Neural progenitor cell (in vitro differentiated cells): ENCODE measurements at regions not wholly inside any gene's neighbourhood (a gene's known extent, or its start where the extent isn't known, plus 50 kb on each side); places are given as distances from the start of the nearest gene placed in this dataset.

ENCODE experiments used
- DNase-seq: peaks from one replicate; pipeline ENCODE4 v3.0.0-alpha.2; 2016; ENCODE audit warnings: low spot score
- H2AFZ ChIP-seq: fragments of 200-600 bp; sonication (generic); replicated peaks from 2 replicates; pipeline ENCODE4 v1.6.1; 2016; ENCODE audit warnings: antibody characterized with exemption
- H3F3A ChIP-seq: fragments of 200-600 bp; sonication (generic); 2 replicates; pipeline ENCODE4 v1.6.1; 2016; ENCODE audit warnings: antibody characterized with exemption, low read depth
- H3K27ac ChIP-seq: fragments of 200-600 bp; sonication (generic); 2 replicates; pipeline ENCODE4 v1.5.1; 2016; ENCODE audit warnings: mild to moderate bottlenecking
- H3K27me3 ChIP-seq: fragments of 200-600 bp; sonication (generic); 2 replicates; pipeline ENCODE4 v1.6.1; 2016; ENCODE audit warnings: mild to moderate bottlenecking, moderate library complexity
- H3K36me3 ChIP-seq: fragments of 200-600 bp; sonication (generic); 2 replicates; pipeline ENCODE4 v1.5.1; 2016
- H3K4me1 ChIP-seq: fragments of 200-600 bp; sonication (generic); 2 replicates; pipeline ENCODE4 v1.6.1; 2016; ENCODE audit warnings: mixed run types
- H3K4me2 ChIP-seq: fragments of 200-600 bp; sonication (generic); 2 replicates; pipeline ENCODE4 v1.6.1; 2016
- H3K4me3 ChIP-seq: fragments of 200-600 bp; sonication (generic); 2 replicates; pipeline ENCODE4 v1.5.1; 2016
- H3K79me2 ChIP-seq: fragments of 200-600 bp; sonication (generic); 2 replicates; pipeline ENCODE4 v1.6.1; 2016; ENCODE audit warnings: low read depth
- H3K9ac ChIP-seq: fragments of 200-600 bp; sonication (generic); 2 replicates; pipeline ENCODE4 v1.6.1; 2016
- H3K9me3 ChIP-seq: fragments of 200-600 bp; sonication (generic); 2 replicates; pipeline ENCODE4 v1.5.1; 2016; ENCODE audit warnings: low read depth
- H4K20me1 ChIP-seq: fragments of 200-600 bp; sonication (generic); 2 replicates; pipeline ENCODE4 v1.6.1; 2016; ENCODE audit warnings: low read depth
- H3K27ac Mint-ChIP-seq: 3 replicates; pipeline ENCODE4 v1.8.0; 2021; ENCODE audit warnings: mixed read lengths
- H3K27me3 Mint-ChIP-seq: 2 replicates; pipeline ENCODE4 v1.8.0; 2022; ENCODE audit warnings: low read depth, mild to moderate bottlenecking, inconsistent platforms, moderate library complexity, mixed read lengths; ENCODE audit not compliant: insufficient read depth
- H3K36me3 Mint-ChIP-seq: 3 replicates; pipeline ENCODE4 v1.8.0; 2021; ENCODE audit warnings: mixed read lengths
- H3K4me1 Mint-ChIP-seq: 3 replicates; pipeline ENCODE4 v1.8.0; 2021; ENCODE audit warnings: mixed read lengths
- H3K4me3 Mint-ChIP-seq: 3 replicates; pipeline ENCODE4 v1.8.0; 2021; ENCODE audit warnings: mild to moderate bottlenecking, moderate library complexity, mixed read lengths
- H3K9me3 Mint-ChIP-seq: 3 replicates; pipeline ENCODE4 v1.8.0; 2020; ENCODE audit warnings: mixed read lengths
- EZH2 ChIP-seq: fragments of 200-600 bp; sonication (generic); IDR thresholded peaks from 2 replicates; pipeline ENCODE4 v1.6.1; 2017; ENCODE audit warnings: antibody characterized with exemption, mild to moderate bottlenecking, moderate library complexity
- EZH2phosphoT487 ChIP-seq: fragments of 200-600 bp; sonication (generic); IDR thresholded peaks from 2 replicates; pipeline ENCODE4 v1.6.1; 2017; ENCODE audit warnings: antibody characterized with exemption
- TF ChIP-seq, protein P1 (sequence below): fragments of 200-600 bp; sonication (generic); IDR thresholded peaks from 2 replicates; pipeline ENCODE4 v1.5.1; 2017; ENCODE audit warnings: antibody characterized with exemption, mild to moderate bottlenecking

- H4K20me1 ChIP-seq, result no peaks in the 10 kb centered on the region
- TF ChIP-seq EZH2phosphoT487, result no peak
- TF ChIP-seq, protein P1, sequence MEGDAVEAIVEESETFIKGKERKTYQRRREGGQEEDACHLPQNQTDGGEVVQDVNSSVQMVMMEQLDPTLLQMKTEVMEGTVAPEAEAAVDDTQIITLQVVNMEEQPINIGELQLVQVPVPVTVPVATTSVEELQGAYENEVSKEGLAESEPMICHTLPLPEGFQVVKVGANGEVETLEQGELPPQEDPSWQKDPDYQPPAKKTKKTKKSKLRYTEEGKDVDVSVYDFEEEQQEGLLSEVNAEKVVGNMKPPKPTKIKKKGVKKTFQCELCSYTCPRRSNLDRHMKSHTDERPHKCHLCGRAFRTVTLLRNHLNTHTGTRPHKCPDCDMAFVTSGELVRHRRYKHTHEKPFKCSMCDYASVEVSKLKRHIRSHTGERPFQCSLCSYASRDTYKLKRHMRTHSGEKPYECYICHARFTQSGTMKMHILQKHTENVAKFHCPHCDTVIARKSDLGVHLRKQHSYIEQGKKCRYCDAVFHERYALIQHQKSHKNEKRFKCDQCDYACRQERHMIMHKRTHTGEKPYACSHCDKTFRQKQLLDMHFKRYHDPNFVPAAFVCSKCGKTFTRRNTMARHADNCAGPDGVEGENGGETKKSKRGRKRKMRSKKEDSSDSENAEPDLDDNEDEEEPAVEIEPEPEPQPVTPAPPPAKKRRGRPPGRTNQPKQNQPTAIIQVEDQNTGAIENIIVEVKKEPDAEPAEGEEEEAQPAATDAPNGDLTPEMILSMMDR, result peak; percentile 35
- DNase-seq, result peak; percentile 8
Observed at GRCh38 chr3:181948286-181948685, 236.6 kb downstream of the SOX2 start.

DNA sequence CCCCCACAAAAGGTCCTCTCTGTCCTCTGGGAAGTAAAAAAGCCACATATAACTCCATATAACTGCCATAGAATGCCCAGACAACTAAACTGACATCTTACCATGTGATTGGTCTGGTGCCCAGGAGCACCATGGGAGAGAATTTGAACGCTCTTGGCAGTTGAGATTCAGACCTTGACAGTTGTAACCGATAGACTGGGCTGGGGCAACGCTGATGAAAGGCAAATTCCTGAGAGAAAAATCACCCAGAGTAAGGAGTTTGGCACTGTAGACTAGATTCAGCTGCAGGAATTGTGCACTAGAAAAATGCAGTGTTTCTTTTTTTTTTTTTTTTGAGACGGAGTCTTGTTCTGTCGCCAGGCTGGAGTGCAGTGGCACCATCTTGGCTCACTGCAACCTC lies 240.5 kb downstream of the SOX2 start:
- H2AFZ ChIP-seq, result no peak overlapping the region
- H3K4me2 ChIP-seq, result no peak overlapping the region
- Mint-ChIP-seq H3K4me3 (no peak overlapping the region), H3K4me1 (peaks cover 30% of the 10 kb centered on the region), H3K27ac (no peak overlapping the region), H3K36me3 (no peaks in the 10 kb centered on the region), H3K9me3 (no peaks in the 10 kb centered on the region), H3K27me3 (peaks cover 4% of the 10 kb centered on the region)
- no peaks in the 10 kb centered on the region for H3K79me2 ChIP-seq
- DNase-seq, result no peak
- TF ChIP-seq EZH2 (no peak), EZH2phosphoT487 (no peak)
- TF ChIP-seq, protein P1, result no peak
- H3K36me3 ChIP-seq, result no peaks in the 10 kb centered on the region
- H3K4me3 ChIP-seq, result no peak overlapping the region
- H3K27me3 ChIP-seq, result no peaks in the 10 kb centered on the region
- peaks cover 42% of the 10 kb centered on the region for H3F3A ChIP-seq
- H3K9ac ChIP-seq, result no peak overlapping the region
- no peaks in the 10 kb centered on the region for H4K20me1 ChIP-seq
- peaks cover 34% of the 10 kb centered on the region for H3K4me1 ChIP-seq
- no peaks in the 10 kb centered on the region for H3K9me3 ChIP-seq
- no peak overlapping the region for H3K27ac ChIP-seq

More at GRCh38 chr3:181948286-181948685, 236.6 kb downstream of the SOX2 start:
- Histone ChIP-seq H3K4me1 (peaks cover 29% of the 10 kb centered on the region), H3K9ac (no peak overlapping the region), H3K36me3 (no peaks in the 10 kb centered on the region), H3K27ac (peak overlapping the region; percentile 54), H2AFZ (no peak overlapping the region), H3K9me3 (no peaks in the 10 kb centered on the region), H3K27me3 (no peaks in the 10 kb centered on the region), H3K79me2 (no peaks in the 10 kb centered on the region), H3K4me3 (no peak overlapping the region), H3F3A (peaks cover 37% of the 10 kb centered on the region), H3K4me2 (no peak overlapping the region)
- Mint-ChIP-seq H3K27ac (no peak overlapping the region), H3K4me3 (no peak overlapping the region), H3K4me1 (peaks cover 33% of the 10 kb centered on the region), H3K27me3 (peaks cover 9% of the 10 kb centered on the region), H3K36me3 (peaks cover 2% of the 10 kb centered on the region), H3K9me3 (peaks cover 11% of the 10 kb centered on the region)

DNA sequence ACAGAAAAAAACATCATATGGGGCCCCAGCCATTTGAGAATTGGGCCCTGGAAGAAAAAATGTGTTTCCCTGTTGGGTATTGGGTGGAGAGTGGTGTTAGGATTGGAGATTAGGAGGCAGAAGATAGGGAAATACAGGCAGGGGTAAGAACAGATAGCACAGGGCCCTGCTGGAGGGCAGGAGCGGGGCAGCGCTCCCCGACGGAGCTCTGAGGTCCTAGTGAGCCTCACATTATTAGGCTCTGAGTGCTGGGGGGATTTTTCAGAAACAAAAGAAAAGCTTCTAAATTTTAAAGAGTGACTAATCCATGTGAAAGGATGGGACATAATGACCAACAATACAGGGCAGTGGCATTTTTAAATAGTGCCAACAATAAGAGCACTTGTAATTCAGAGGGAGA lies 241.2 kb downstream of the SOX2 start:
- Mint-ChIP-seq H3K9me3 (no peaks in the 10 kb centered on the region), H3K36me3 (no peaks in the 10 kb centered on the region), H3K27me3 (peaks cover 4% of the 10 kb centered on the region), H3K27ac (peak overlapping the region; percentile 18), H3K4me3 (no peak overlapping the region), H3K4me1 (peaks cover 28% of the 10 kb centered on the region)
- Histone ChIP-seq H4K20me1 (no peaks in the 10 kb centered on the region), H3K9ac (no peak overlapping the region), H3K9me3 (no peaks in the 10 kb centered on the region), H3K27me3 (no peaks in the 10 kb centered on the region), H3F3A (peaks cover 38% of the 10 kb centered on the region), H3K4me3 (no peak overlapping the region), H3K4me2 (no peak overlapping the region), H2AFZ (no peak overlapping the region), H3K36me3 (no peaks in the 10 kb centered on the region), H3K27ac (no peak overlapping the region), H3K79me2 (no peaks in the 10 kb centered on the region), H3K4me1 (peaks cover 28% of the 10 kb centered on the region)
- TF ChIP-seq EZH2 (no peak), EZH2phosphoT487 (no peak)
- TF ChIP-seq, protein P1, result no peak
- DNase-seq, result no peak
